Left cardiac atrium (tissue), 4 donors: ENCODE measurements at regions not wholly inside any gene's neighbourhood (a gene's known extent, or its start where the extent isn't known, plus 50 kb on each side); places are given as distances from the start of the nearest gene placed in this dataset.

Experiments used
- ATAC-seq, 2 donors: fragments of 200-7000 bp; cut with Tn5 transposase; one replicate each; pipeline ENCODE4 v1.9.1; 2020; ENCODE audit warnings: mild to moderate bottlenecking in 2 of 2, moderate library complexity in 2 of 2
- DNase-seq: peaks from one replicate; pipeline ENCODE4 v3.0.0-alpha.2; 2020
- intact Hi-C, 2 donors: fragments of 100-400 bp; cut with DNase I; formaldehyde crosslinking; loops; one replicate each; pipeline versions ENCODE4 v1.14.1 to v1.15.1; 2022 to 2023
- donor health status: DM: no; HTN: yes; CAD: no.
- donor health status: DM: no; HTN: yes; CAD: no; lungs with severe emphysema.
- donor health status: DM: yes; HTN: yes; CAD: no.
- donor health status: Dilated cardiomyopathy.

GRCh38 chr17:33777674-33778073 lies 477.4 kb upstream of the CCL2 start:
- intact Hi-C loops, result loop anchor here (5.0 kb wide), 3 partner anchors 35 to 385 kb away; no protein-coding TSS in a partner anchor
- no peak for ATAC-seq
- DNase-seq, result no peak

GRCh38 chr17:33778505-33779233 lies 476.4 kb upstream of the CCL2 start:
- intact Hi-C loops, result loop anchor here (5.0 kb wide), 3 partner anchors 36 to 384 kb away; no protein-coding TSS in a partner anchor
- no peak for DNase-seq
- no peak for ATAC-seq

- peak in 1 of 2 donors; percentile 30 for ATAC-seq
- intact Hi-C loops, result loop anchor here (5.0 kb wide), 3 partner anchors 37 to 383 kb away; no protein-coding TSS in a partner anchor
- peak; percentile 32 for DNase-seq
Observed at GRCh38 chr17:33779234-33779591, 475.9 kb upstream of the CCL2 start.

GRCh38 chr17:33785281-33785680 lies 469.8 kb upstream of the CCL2 start:
- DNase-seq (no peak), ATAC-seq (no peak)
- intact Hi-C loops, result no loop called here

- peak; percentile 20 for DNase-seq
Observed at GRCh38 chr17:33786478-33786877, 468.6 kb upstream of the CCL2 start.

GRCh38 chr17:33789658-33790057 lies 465.4 kb upstream of the CCL2 start:
- DNase-seq, result no peak
- intact Hi-C loops, result no loop called here

More at GRCh38 chr17:33786478-33786877, 468.6 kb upstream of the CCL2 start:
- intact Hi-C loops, result no loop called here
- no peak for ATAC-seq

GRCh38 chr17:33797181-33797580 lies 457.9 kb upstream of the CCL2 start:
- intact Hi-C loops, result no loop called here
- DNase-seq (no peak), ATAC-seq (no peak)

More at GRCh38 chr17:33789658-33790057, 465.4 kb upstream of the CCL2 start:
- ATAC-seq, result no peak

- intact Hi-C loops, result no loop called here
- DNase-seq (no peak), ATAC-seq (no peak)
Observed at GRCh38 chr17:33798308-33798707, 456.8 kb upstream of the CCL2 start.

GRCh38 chr17:33802349-33803198 lies 452.5 kb upstream of the CCL2 start:
- ATAC-seq (no peak), DNase-seq (no peak)
- intact Hi-C loops, result no loop called here

GRCh38 chr17:33803199-33803685 lies 451.8 kb upstream of the CCL2 start:
- DNase-seq (no peak), ATAC-seq (no peak)
- intact Hi-C loops, result no loop called here

GRCh38 chr17:33803686-33804085 lies 451.4 kb upstream of the CCL2 start:
- intact Hi-C loops, result no loop called here
- ATAC-seq, result no peak

GRCh38 chr17:33804401-33804800 lies 450.7 kb upstream of the CCL2 start:
- intact Hi-C loops, result no loop called here
- DNase-seq, result no peak
- no peak for ATAC-seq

More at GRCh38 chr17:33803686-33804085, 451.4 kb upstream of the CCL2 start:
- no peak for DNase-seq

- ATAC-seq, result no peak
- intact Hi-C loops, result no loop called here
Observed at GRCh38 chr17:33806631-33807030, 448.5 kb upstream of the CCL2 start.

GRCh38 chr17:33809748-33810147 lies 445.3 kb upstream of the CCL2 start:
- intact Hi-C loops, result no loop called here
- ATAC-seq (no peak), DNase-seq (no peak)

More at GRCh38 chr17:33806631-33807030, 448.5 kb upstream of the CCL2 start:
- DNase-seq, result no peak

GRCh38 chr17:33811004-33811760 lies 443.9 kb upstream of the CCL2 start:
- ATAC-seq, result no peak
- no peak for DNase-seq
- intact Hi-C loops, result no loop called here

- ATAC-seq (no peak), DNase-seq (no peak)
- intact Hi-C loops, result no loop called here
Observed at GRCh38 chr17:33811984-33812577, 443.0 kb upstream of the CCL2 start.

GRCh38 chr17:33814852-33815251 lies 440.2 kb upstream of the CCL2 start:
- intact Hi-C loops, result no loop called here
- DNase-seq (no peak), ATAC-seq (no peak)

- ATAC-seq, result no peak
- DNase-seq, result no peak
- intact Hi-C loops, result no loop called here
Observed at GRCh38 chr17:33816036-33816435, 439.0 kb upstream of the CCL2 start.
